ENCODE measurements at regions not wholly inside any gene's neighbourhood (a gene's known extent, or its start where the extent isn't known, plus 50 kb on each side); places are given as distances from the start of the nearest gene placed in this dataset.

- Histone ChIP-seq H3K36me3 (ENCODE audit: control insufficient read depth in 1 of 2, insufficient read depth in 2 of 2, low read length in 2 of 2) (no peaks in the 10 kb centered on the region), H2BK120ac (ENCODE audit: insufficient read depth, low read length, poor library complexity) (no peak overlapping the region), H2BK5ac (ENCODE audit: low read depth, low read length, poor library complexity) (no peak overlapping the region), H3K4ac (ENCODE audit: low read depth, low read length) (no peak overlapping the region), H4K8ac (ENCODE audit: low read depth, low read length) (no peak overlapping the region), H2BK12ac (ENCODE audit: low read length) (no peak overlapping the region), H3K4me1 (ENCODE audit: control insufficient read depth in 1 of 2, insufficient read depth in 2 of 2, low read length in 2 of 2) (no peaks in the 10 kb centered on the region), H3K4me2 (ENCODE audit: low read length) (no peak overlapping the region), H3K14ac (ENCODE audit: low read length) (no peak overlapping the region), H3K79me2 (ENCODE audit: control insufficient read depth, insufficient read depth, low read length, poor library complexity) (no peaks in the 10 kb centered on the region), H3K4me3 (ENCODE audit: low read depth, low read length) (no peak overlapping the region), H2AFZ (ENCODE audit: insufficient read depth, low read length, poor library complexity) (no peak overlapping the region), H3K9ac (ENCODE audit: low read length) (no peak overlapping the region), H3K27me3 (ENCODE audit: insufficient read depth, low read length) (no peaks in the 10 kb centered on the region), H4K12ac (ENCODE audit: low read depth, low read length) (no peak overlapping the region), H3K79me1 (ENCODE audit: low read length) (no peaks in the 10 kb centered on the region), H2AK5ac (ENCODE audit: low read length) (no peak overlapping the region), H3K18ac (ENCODE audit: low read length) (no peak overlapping the region), H4K91ac (ENCODE audit: low read depth, low read length) (no peak overlapping the region), H3K27ac (ENCODE audit: low read depth, low read length) (no peak overlapping the region), H3K9me3 (ENCODE audit: insufficient read depth, low read depth, low read length) (no peaks in the 10 kb centered on the region), H3K23ac (ENCODE audit: low read length) (no peak overlapping the region)
- no CpG with 5 or more reads among the region's 3 CpGs for WGBS (ENCODE audit: extremely low coverage, insufficient coverage, insufficient read length)
- DNase-seq = no peak
These were observed 1404.3 kb downstream of the MAT2B start for GRCh38 chr5:164909673-164910072.

DNA sequence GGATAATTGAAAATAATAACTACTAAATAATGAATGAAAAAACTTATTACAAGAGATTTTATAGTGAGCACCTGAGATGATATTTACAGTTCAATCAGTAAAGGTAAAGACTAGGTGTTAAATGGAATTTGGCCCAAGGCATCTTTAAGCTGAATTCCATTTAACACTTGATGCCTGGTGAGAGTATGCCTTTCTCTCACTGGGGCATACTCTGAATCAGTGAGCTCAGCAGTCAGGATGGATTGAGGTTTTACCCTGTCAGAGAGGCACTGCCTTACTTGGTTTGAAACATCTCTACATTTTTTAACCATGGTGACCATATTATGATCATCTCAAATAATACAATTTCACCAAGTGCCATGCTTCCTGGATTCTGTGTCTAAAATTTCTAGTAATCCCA, 1416.3 kb downstream of the MAT2B start:
- peaks cover 1% of the 10 kb centered on the region for H3K9me3 ChIP-seq (ENCODE audit: insufficient read depth, low read depth, low read length)
- no peak overlapping the region for H3K4me2 ChIP-seq (ENCODE audit: low read length)
- H3K27ac ChIP-seq (ENCODE audit: low read depth, low read length) = no peak overlapping the region
- no peak overlapping the region for H2BK12ac ChIP-seq (ENCODE audit: low read length)
- H3K23ac ChIP-seq (ENCODE audit: low read length) = no peak overlapping the region
- peaks cover 0 to 1% of the 10 kb centered on the region in 2 experiments for H3K36me3 ChIP-seq (ENCODE audit: control insufficient read depth in 1 of 2, insufficient read depth in 2 of 2, low read length in 2 of 2)
- H3K4ac ChIP-seq (ENCODE audit: low read depth, low read length) = no peak overlapping the region
- no peak for DNase-seq
- H2BK5ac ChIP-seq (ENCODE audit: low read depth, low read length, poor library complexity) = no peak overlapping the region
- H4K8ac ChIP-seq (ENCODE audit: low read depth, low read length) = no peak overlapping the region
- no peaks in the 10 kb centered on the region for H3K27me3 ChIP-seq (ENCODE audit: insufficient read depth, low read length)
- H3K9ac ChIP-seq (ENCODE audit: low read length) = no peak overlapping the region
- no peaks in the 10 kb centered on the region for H3K79me2 ChIP-seq (ENCODE audit: control insufficient read depth, insufficient read depth, low read length, poor library complexity)
- H4K91ac ChIP-seq (ENCODE audit: low read depth, low read length) = no peak overlapping the region
- H3K4me1 ChIP-seq (ENCODE audit: control insufficient read depth in 1 of 2, insufficient read depth in 2 of 2, low read length in 2 of 2) = no peaks in the 10 kb centered on the region
- no peak overlapping the region for H2AK5ac ChIP-seq (ENCODE audit: low read length)
- H3K4me3 ChIP-seq (ENCODE audit: low read depth, low read length) = no peak overlapping the region
- no peaks in the 10 kb centered on the region for H3K79me1 ChIP-seq (ENCODE audit: low read length)
- no peak overlapping the region for H4K12ac ChIP-seq (ENCODE audit: low read depth, low read length)
- no peak overlapping the region for H3K18ac ChIP-seq (ENCODE audit: low read length)
- no peak overlapping the region for H2BK120ac ChIP-seq (ENCODE audit: insufficient read depth, low read length, poor library complexity)
- no peak overlapping the region for H3K14ac ChIP-seq (ENCODE audit: low read length)
- H2AFZ ChIP-seq (ENCODE audit: insufficient read depth, low read length, poor library complexity) = no peak overlapping the region

- Histone ChIP-seq H4K8ac (ENCODE audit: low read depth, low read length) (no peak overlapping the region), H2AFZ (ENCODE audit: insufficient read depth, low read length, poor library complexity) (no peak overlapping the region), H3K23ac (ENCODE audit: low read length) (no peak overlapping the region), H2BK5ac (ENCODE audit: low read depth, low read length, poor library complexity) (no peak overlapping the region), H4K91ac (ENCODE audit: low read depth, low read length) (no peak overlapping the region), H3K4me2 (ENCODE audit: low read length) (no peak overlapping the region), H3K9me3 (ENCODE audit: insufficient read depth, low read depth, low read length) (no peaks in the 10 kb centered on the region), H3K4me3 (ENCODE audit: low read depth, low read length) (no peak overlapping the region), H2BK12ac (ENCODE audit: low read length) (no peak overlapping the region), H3K9ac (ENCODE audit: low read length) (no peak overlapping the region), H3K79me1 (ENCODE audit: low read length) (no peaks in the 10 kb centered on the region), H3K18ac (ENCODE audit: low read length) (no peak overlapping the region), H3K4me1 (ENCODE audit: control insufficient read depth in 1 of 2, insufficient read depth in 2 of 2, low read length in 2 of 2) (peaks cover 0 to 3% of the 10 kb centered on the region in 2 experiments), H3K79me2 (ENCODE audit: control insufficient read depth, insufficient read depth, low read length, poor library complexity) (no peaks in the 10 kb centered on the region), H3K27ac (ENCODE audit: low read depth, low read length) (no peak overlapping the region), H3K36me3 (ENCODE audit: control insufficient read depth in 1 of 2, insufficient read depth in 2 of 2, low read length in 2 of 2) (no peaks in the 10 kb centered on the region), H3K14ac (ENCODE audit: low read length) (no peak overlapping the region), H2BK120ac (ENCODE audit: insufficient read depth, low read length, poor library complexity) (no peak overlapping the region), H2AK5ac (ENCODE audit: low read length) (no peak overlapping the region), H4K12ac (ENCODE audit: low read depth, low read length) (no peak overlapping the region), H3K4ac (ENCODE audit: low read depth, low read length) (no peak overlapping the region), H3K27me3 (ENCODE audit: insufficient read depth, low read length) (no peaks in the 10 kb centered on the region)
- WGBS (ENCODE audit: extremely low coverage, insufficient coverage, insufficient read length) = no CpG with 5 or more reads among the region's 7 CpGs
- no peak for DNase-seq
These were observed 1428.6 kb downstream of the MAT2B start for GRCh38 chr5:164934039-164934438.

GRCh38 chr5:164934561-164934960, 1429.1 kb downstream of the MAT2B start:
- no peak overlapping the region for H2AFZ ChIP-seq (ENCODE audit: insufficient read depth, low read length, poor library complexity)
- no peak overlapping the region for H4K8ac ChIP-seq (ENCODE audit: low read depth, low read length)
- H4K12ac ChIP-seq (ENCODE audit: low read depth, low read length) = no peak overlapping the region
- H3K4ac ChIP-seq (ENCODE audit: low read depth, low read length) = no peak overlapping the region
- H2BK5ac ChIP-seq (ENCODE audit: low read depth, low read length, poor library complexity) = no peak overlapping the region
- peak in 1 of 2 donors; percentile 6 for DNase-seq
- H3K4me2 ChIP-seq (ENCODE audit: low read length) = no peak overlapping the region
- H2BK120ac ChIP-seq (ENCODE audit: insufficient read depth, low read length, poor library complexity) = no peak overlapping the region
- no peak overlapping the region for H3K23ac ChIP-seq (ENCODE audit: low read length)
- H2BK12ac ChIP-seq (ENCODE audit: low read length) = no peak overlapping the region
- H3K27me3 ChIP-seq (ENCODE audit: insufficient read depth, low read length) = no peaks in the 10 kb centered on the region
- no peak overlapping the region for H3K9ac ChIP-seq (ENCODE audit: low read length)
- no peaks in the 10 kb centered on the region for H3K36me3 ChIP-seq (ENCODE audit: control insufficient read depth in 1 of 2, insufficient read depth in 2 of 2, low read length in 2 of 2)
- WGBS (ENCODE audit: extremely low coverage, insufficient coverage, insufficient read length) = no CpG with 5 or more reads among the region's 7 CpGs
- no peaks in the 10 kb centered on the region for H3K9me3 ChIP-seq (ENCODE audit: insufficient read depth, low read depth, low read length)
- H3K14ac ChIP-seq (ENCODE audit: low read length) = no peak overlapping the region
- no peak overlapping the region for H4K91ac ChIP-seq (ENCODE audit: low read depth, low read length)
- no peaks in the 10 kb centered on the region for H3K79me2 ChIP-seq (ENCODE audit: control insufficient read depth, insufficient read depth, low read length, poor library complexity)
- no peak overlapping the region for H3K4me3 ChIP-seq (ENCODE audit: low read depth, low read length)
- H3K27ac ChIP-seq (ENCODE audit: low read depth, low read length) = no peak overlapping the region
- H2AK5ac ChIP-seq (ENCODE audit: low read length) = no peak overlapping the region
- no peak overlapping the region for H3K18ac ChIP-seq (ENCODE audit: low read length)
- peaks cover 0 to 3% of the 10 kb centered on the region in 2 experiments for H3K4me1 ChIP-seq (ENCODE audit: control insufficient read depth in 1 of 2, insufficient read depth in 2 of 2, low read length in 2 of 2)
- no peaks in the 10 kb centered on the region for H3K79me1 ChIP-seq (ENCODE audit: low read length)

All from trophoblast cell (in vitro differentiated cells and primary cell).